Aorta (tissue), 5 donors: ENCODE measurements at regions not wholly inside any gene's neighbourhood (a gene's known extent, or its start where the extent isn't known, plus 50 kb on each side); places are given as distances from the start of the nearest gene placed in this dataset.
A peak's percentile ranks its signal among the peaks of the same experiment; 100 is the strongest.
"Not testable (repeated sequence)": the region's sequence is repeated elsewhere in the genome, so short reads cannot be mapped to it uniquely, and the experiment has no call there.

Source experiments
- ATAC-seq: fragments of 200-7000 bp; cut with Tn5 transposase; one replicate; pipeline ENCODE4 v1.9.1; 2022; ENCODE audit warnings: moderate library complexity; ENCODE audit not compliant: low FRiP score
- DNase-seq, 2 donors: peaks; one replicate each; pipeline ENCODE4 v3.0.0-alpha.2; 2020
- H3K27ac ChIP-seq, 2 donors: one replicate each; pipeline ENCODE4 v1.5.1; 2013; ENCODE audit warnings: low read length in 2 of 2, mild to moderate bottlenecking in 2 of 2, moderate library complexity in 2 of 2, control low read depth in 1 of 2, inconsistent platforms in 1 of 2, low read depth in 1 of 2
- H3K27me3 ChIP-seq, 2 donors: one replicate each; pipeline ENCODE4 v1.6.1; 2013; ENCODE audit warnings: control low read depth in 1 of 2, low read length in 1 of 2, mild to moderate bottlenecking in 1 of 2, moderate library complexity in 1 of 2; ENCODE audit not compliant: insufficient read depth in 2 of 2, control insufficient read depth in 1 of 2
- H3K36me3 ChIP-seq, 2 donors: one replicate each; pipeline ENCODE4 v1.6.1; 2013; ENCODE audit warnings: control low read depth in 1 of 2, low read length in 1 of 2, mild to moderate bottlenecking in 1 of 2; ENCODE audit not compliant: insufficient read depth in 2 of 2, control insufficient read depth in 1 of 2
- H3K4me1 ChIP-seq, 2 donors: one replicate each; pipeline ENCODE4 v1.6.1; 2013; ENCODE audit warnings: low read length in 2 of 2, control low read depth in 1 of 2, mild to moderate bottlenecking in 1 of 2, moderate library complexity in 1 of 2; ENCODE audit not compliant: insufficient read depth in 2 of 2, control insufficient read depth in 1 of 2
- H3K4me3 ChIP-seq, 2 donors: one replicate each; pipeline ENCODE4 v1.5.1; 2013; ENCODE audit warnings: low read length in 2 of 2, control low read depth in 1 of 2, mild to moderate bottlenecking in 1 of 2
- H3K9me3 ChIP-seq: one replicate; pipeline ENCODE4 v1.6.1; 2013; ENCODE audit warnings: mild to moderate bottlenecking, low read length; ENCODE audit not compliant: control insufficient read depth
- WGBS, 2 donors: extraction: QIAGEN DNeasy Blood & Tissue Kit; methylation state at CpG; one replicate each; pipeline ENCODE4 v1.1.7; 2013; 5-methylcytosine and 5-hydroxymethylcytosine counted together
- intact Hi-C, 2 donors: fragments of 100-400 bp; cut with DNase I; formaldehyde crosslinking; loops; one replicate each; pipeline versions ENCODE4 v1.14.2 to v1.15.0; 2022
- donor health status: healthy with polysubstance abuse.
- donor health status: Bipolar disorder and iron deficiency.
- donor health status: DM: no; HTN: no; CAD: no.
- donor health status: DM: no; HTN: no; CAD: no.
- donor health status: DM: yes; HTN: yes; CAD: no.

GRCh38 chr11:97912629-97913028, 1108.1 kb upstream of the CNTN5 start:
- Histone ChIP-seq H3K9me3 (no peaks in the 10 kb centered on the region), H3K27me3 (no peaks in the 10 kb centered on the region), H3K4me1 (no peaks in the 10 kb centered on the region), H3K4me3 (no peak overlapping the region), H3K27ac (no peak overlapping the region), H3K36me3 (no peaks in the 10 kb centered on the region)
- 75 to 76% methylated on average over 3 of the region's 3 CpGs for WGBS, 2 donors
- intact Hi-C loops, result no loop called here
- ATAC-seq (no peak), DNase-seq (no peak)

GRCh38 chr11:97922933-97923332, 1097.8 kb upstream of the CNTN5 start:
- ATAC-seq, H3K4me3 ChIP-seq, H3K36me3 ChIP-seq, intact Hi-C loops, H3K9me3 ChIP-seq, H3K27me3 ChIP-seq, H3K4me1 ChIP-seq, H3K27ac ChIP-seq: not testable (repeated sequence)
- peak in 1 of 2 donors; percentile 30 for DNase-seq
- 96 to 97% methylated on average over 10 of the region's 10 CpGs for WGBS, 2 donors

DNA sequence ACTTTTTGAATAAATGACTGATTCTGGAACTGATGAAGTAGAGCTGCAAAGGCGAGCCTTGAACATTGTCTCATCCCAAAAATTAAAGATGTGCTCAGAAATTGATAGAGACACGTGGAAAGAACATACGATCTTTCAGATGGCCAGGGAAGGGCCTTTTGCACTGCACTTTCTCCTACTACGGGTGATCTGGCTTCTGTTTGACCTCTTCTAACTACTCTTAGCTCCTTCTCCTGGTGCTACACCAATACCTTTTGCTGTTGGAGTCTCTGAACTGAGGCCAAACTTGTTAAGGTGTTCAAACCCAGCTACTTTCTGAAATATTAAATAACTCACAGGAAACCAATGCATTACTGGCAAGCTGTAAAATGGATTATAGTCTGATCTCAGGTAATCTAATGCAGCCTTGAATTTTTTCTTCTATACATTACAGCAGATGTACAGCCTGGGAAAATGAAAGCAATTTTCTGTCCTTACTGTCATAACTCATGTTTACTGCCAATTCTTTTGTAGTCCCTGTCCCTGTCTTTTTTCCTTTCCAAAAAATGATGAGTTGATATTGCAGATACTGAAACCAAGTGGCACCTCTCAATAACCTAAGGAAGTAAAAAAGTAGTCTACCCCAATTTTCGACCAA, 1086.1 kb upstream of the CNTN5 start:
- no peak overlapping the region for H3K27ac ChIP-seq
- H3K4me3 ChIP-seq, result no peak overlapping the region
- H3K36me3 ChIP-seq, result no peaks in the 10 kb centered on the region
- intact Hi-C loops, result no loop called here
- H3K9me3 ChIP-seq, result no peaks in the 10 kb centered on the region
- DNase-seq (no peak), ATAC-seq (no peak)
- H3K4me1 ChIP-seq, result no peaks in the 10 kb centered on the region
- no peaks in the 10 kb centered on the region for H3K27me3 ChIP-seq
- WGBS, 2 donors, result 72 to 95% methylated on average over 5 of the region's 5 CpGs

- H3K27me3 ChIP-seq, result no peaks in the 10 kb centered on the region
- H3K36me3 ChIP-seq, result no peaks in the 10 kb centered on the region
- H3K27ac ChIP-seq, result no peak overlapping the region
- WGBS, 2 donors, result 46 to 53% methylated on average over 3 of the region's 3 CpGs
- H3K9me3 ChIP-seq, result no peaks in the 10 kb centered on the region
- ATAC-seq, result no peak
- no peak for DNase-seq
- no peaks in the 10 kb centered on the region for H3K4me1 ChIP-seq
- intact Hi-C loops, result no loop called here
- H3K4me3 ChIP-seq, result no peak overlapping the region
Observed at GRCh38 chr11:97937501-97937900, 1083.2 kb upstream of the CNTN5 start.

GRCh38 chr11:97938789-97939188, 1082.0 kb upstream of the CNTN5 start:
- intact Hi-C loops, result no loop called here
- Histone ChIP-seq H3K36me3 (no peaks in the 10 kb centered on the region), H3K4me3 (no peak overlapping the region), H3K27me3 (no peaks in the 10 kb centered on the region), H3K4me1 (no peaks in the 10 kb centered on the region), H3K9me3 (no peaks in the 10 kb centered on the region), H3K27ac (no peak overlapping the region)
- DNase-seq, result no peak
- 76 to 83% methylated on average over 2 of the region's 2 CpGs for WGBS, 2 donors
- ATAC-seq, result no peak

DNA sequence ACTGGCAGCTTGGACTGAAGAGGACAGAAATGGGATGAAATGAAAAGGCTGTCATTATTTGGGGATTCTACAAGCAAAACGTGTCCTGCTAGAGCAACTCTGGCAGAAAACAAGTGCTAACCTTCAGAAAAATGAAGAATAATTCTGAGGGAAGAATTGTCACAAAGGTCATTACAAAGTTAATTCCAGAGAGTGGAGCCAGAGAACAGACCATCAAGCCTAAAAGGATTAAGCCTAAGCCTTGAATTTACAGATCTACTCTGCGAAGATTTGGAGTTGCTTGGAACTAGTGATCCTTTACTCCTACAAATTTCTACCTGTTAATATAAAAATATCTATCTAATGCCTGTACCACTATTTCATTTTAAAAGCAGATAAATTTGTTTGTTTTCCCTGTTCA, 1077.3 kb upstream of the CNTN5 start:
- Histone ChIP-seq H3K9me3 (no peaks in the 10 kb centered on the region), H3K4me3 (no peak overlapping the region), H3K36me3 (no peaks in the 10 kb centered on the region), H3K27ac (no peak overlapping the region), H3K27me3 (no peaks in the 10 kb centered on the region), H3K4me1 (no peaks in the 10 kb centered on the region)
- DNase-seq (no peak), ATAC-seq (no peak)
- intact Hi-C loops, result no loop called here
- 65 to 68% methylated on average over 2 of the region's 2 CpGs for WGBS, 2 donors

DNA sequence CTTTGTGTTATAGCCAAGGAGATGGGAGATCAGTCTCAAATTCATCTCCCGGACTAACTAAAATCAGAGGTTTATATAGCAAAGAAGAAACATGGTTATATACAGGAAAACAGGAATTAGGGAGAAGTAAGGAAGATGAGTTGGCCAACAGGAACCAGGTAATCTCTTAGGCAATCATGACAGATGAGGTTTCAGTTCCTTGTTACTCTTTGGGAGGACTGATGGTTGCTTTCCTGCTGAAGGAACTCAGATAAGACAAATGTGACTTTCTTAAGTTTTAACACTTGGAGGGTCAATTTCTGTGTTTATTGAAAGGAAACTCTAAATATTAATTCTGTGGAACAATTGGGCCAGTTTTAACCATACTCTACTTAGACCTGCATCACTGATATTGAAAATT, 1072.0 kb upstream of the CNTN5 start:
- DNase-seq, result no peak
- H3K4me3 ChIP-seq, result no peak overlapping the region
- H3K27ac ChIP-seq, result no peak overlapping the region
- no peaks in the 10 kb centered on the region for H3K9me3 ChIP-seq
- ATAC-seq, result no peak
- no peaks in the 10 kb centered on the region for H3K36me3 ChIP-seq
- WGBS, 2 donors, result 57 to 95% methylated on average over 1 of the region's 1 CpG
- H3K4me1 ChIP-seq, result no peaks in the 10 kb centered on the region
- intact Hi-C loops, result no loop called here
- no peaks in the 10 kb centered on the region for H3K27me3 ChIP-seq

GRCh38 chr11:97955595-97955994, 1065.2 kb upstream of the CNTN5 start:
- intact Hi-C loops, result no loop called here
- no peak overlapping the region for H3K4me3 ChIP-seq
- WGBS, 2 donors, result 82 to 88% methylated on average over 2 of the region's 2 CpGs
- H3K27ac ChIP-seq, result no peak overlapping the region
- ATAC-seq (no peak), DNase-seq (no peak)
- no peaks in the 10 kb centered on the region for H3K36me3 ChIP-seq
- H3K9me3 ChIP-seq, result no peaks in the 10 kb centered on the region
- no peaks in the 10 kb centered on the region for H3K4me1 ChIP-seq
- no peaks in the 10 kb centered on the region for H3K27me3 ChIP-seq

GRCh38 chr11:97956904-97957303, 1063.8 kb upstream of the CNTN5 start:
- ATAC-seq (no peak), DNase-seq (no peak)
- no peak overlapping the region for H3K27ac ChIP-seq
- H3K4me1 ChIP-seq, result no peaks in the 10 kb centered on the region
- 32 to 72% methylated on average over 2 of the region's 2 CpGs for WGBS, 2 donors
- H3K4me3 ChIP-seq, result no peak overlapping the region
- intact Hi-C loops, result no loop called here
- H3K36me3 ChIP-seq, result no peaks in the 10 kb centered on the region
- H3K9me3 ChIP-seq, result no peaks in the 10 kb centered on the region
- H3K27me3 ChIP-seq, result no peaks in the 10 kb centered on the region
